HG03139 (cell line): ENCODE measurements at regions not wholly inside any gene's neighbourhood (a gene's known extent, or its start where the extent isn't known, plus 50 kb on each side); places are given as distances from the start of the nearest gene placed in this dataset.

Source experiments
- ATAC-seq: cut with Tn5 transposase; IDR thresholded peaks from one replicate; pipeline ENCODE4 v1.9.1; 2021; ENCODE audit not compliant: unreplicated experiment

GRCh38 chr3:43948013-43948412, 257.3 kb downstream of the ABHD5 start:
- ATAC-seq, result no peak

- no peak for ATAC-seq
Observed at GRCh38 chr3:43949594-43949993, 258.9 kb downstream of the ABHD5 start.

GRCh38 chr3:43950775-43951174, 260.0 kb downstream of the ABHD5 start:
- ATAC-seq, result no peak

- no peak for ATAC-seq
Observed at GRCh38 chr3:43951813-43952212, 261.1 kb downstream of the ABHD5 start.

GRCh38 chr3:43953380-43953779, 262.6 kb downstream of the ABHD5 start:
- ATAC-seq, result no peak

GRCh38 chr3:43953814-43954692, 263.3 kb downstream of the ABHD5 start:
- no peak for ATAC-seq

GRCh38 chr3:43956945-43957344, 266.2 kb downstream of the ABHD5 start:
- ATAC-seq, result no peak

GRCh38 chr3:43957553-43957952, 266.8 kb downstream of the ABHD5 start:
- ATAC-seq, result no peak

GRCh38 chr3:43958005-43958770, 267.4 kb downstream of the ABHD5 start:
- ATAC-seq, result no peak

GRCh38 chr3:43958973-43959372, 268.2 kb downstream of the ABHD5 start:
- ATAC-seq, result no peak

GRCh38 chr3:43959498-43960447, 269.0 kb downstream of the ABHD5 start:
- no peak for ATAC-seq

DNA sequence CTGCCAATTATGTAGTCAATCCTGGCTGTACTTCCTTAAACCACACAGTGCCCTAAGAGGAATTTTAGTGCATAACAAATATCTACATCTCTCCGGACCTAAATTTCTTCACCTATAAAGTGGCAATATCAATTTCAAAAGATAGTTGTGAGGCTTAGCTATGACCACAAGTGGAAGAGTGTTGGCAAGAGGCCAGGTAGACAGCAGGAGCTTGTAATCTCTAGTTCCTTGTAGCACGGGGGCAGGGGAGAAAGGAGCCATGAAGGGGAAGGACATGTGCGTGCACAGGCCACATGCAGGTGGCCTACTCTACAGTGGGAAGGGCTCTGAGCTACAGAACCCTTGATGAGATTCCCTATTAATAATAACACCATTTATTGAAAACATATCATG, 269.7 kb downstream of the ABHD5 start:
- no peak for ATAC-seq

DNA sequence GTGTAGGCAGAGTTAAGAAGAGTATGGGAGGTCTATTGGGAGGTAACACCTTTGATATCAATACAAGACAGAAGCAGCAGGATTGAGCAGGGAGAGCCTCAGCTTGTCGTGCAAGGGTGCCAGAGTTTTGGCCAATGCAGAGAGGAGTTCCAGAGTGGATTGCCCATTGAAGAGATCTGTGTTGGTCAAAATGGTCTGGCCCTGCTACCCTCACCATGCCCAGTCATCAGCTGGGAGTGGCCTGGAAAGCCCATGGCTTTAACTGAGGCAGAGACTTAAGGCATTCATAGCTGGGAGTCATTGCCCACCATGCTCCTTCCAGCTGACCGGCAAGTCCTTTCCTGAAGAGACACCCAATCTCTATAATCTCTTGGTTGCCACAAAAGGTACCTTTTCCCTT, 271.3 kb downstream of the ABHD5 start:
- ATAC-seq, result no peak

GRCh38 chr3:43963208-43963607, 272.5 kb downstream of the ABHD5 start:
- no peak for ATAC-seq

GRCh38 chr3:43964640-43965039, 273.9 kb downstream of the ABHD5 start:
- ATAC-seq, result no peak

DNA sequence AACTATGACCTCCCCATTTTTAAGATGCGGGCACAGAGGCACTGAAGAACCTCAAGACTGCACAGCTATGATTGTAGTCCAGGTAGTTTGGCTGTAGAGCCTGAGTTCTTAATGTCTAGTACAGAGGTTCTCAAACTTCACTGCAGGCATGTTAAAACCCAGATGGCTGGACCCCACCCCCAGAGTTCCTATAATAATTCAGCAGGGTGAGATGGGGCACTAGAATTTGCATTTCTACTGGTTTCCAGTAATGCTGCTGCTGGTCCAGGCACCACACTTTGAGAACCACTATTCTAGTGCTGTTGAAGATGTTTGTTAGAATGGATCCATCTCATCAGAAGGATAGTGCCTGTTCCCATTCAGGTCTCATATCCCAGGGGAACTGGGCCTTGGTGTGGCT, 274.9 kb downstream of the ABHD5 start:
- ATAC-seq, result no peak

DNA sequence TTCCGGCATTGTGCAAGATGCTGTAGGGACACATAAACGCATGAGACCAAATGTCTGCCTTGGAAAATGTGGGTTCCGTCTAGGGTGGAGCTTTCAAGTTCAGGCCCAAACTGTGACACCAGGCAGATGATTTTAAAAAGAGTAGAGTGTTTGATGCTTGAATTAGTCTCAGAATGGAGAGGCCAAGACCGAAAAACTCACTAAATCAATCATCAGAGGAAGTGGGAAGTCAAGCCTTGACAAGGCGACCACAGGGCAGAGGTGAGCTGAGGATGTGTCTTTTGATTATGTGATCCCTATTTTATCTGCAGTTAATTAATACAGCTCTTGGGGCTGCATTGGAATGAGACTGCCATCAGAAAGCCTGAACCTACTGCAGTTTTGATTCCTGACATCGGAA, 275.4 kb downstream of the ABHD5 start:
- ATAC-seq, result no peak

- ATAC-seq, result no peak
Observed at GRCh38 chr3:43966530-43966929, 275.2 kb upstream of the TOPAZ1 start.

DNA sequence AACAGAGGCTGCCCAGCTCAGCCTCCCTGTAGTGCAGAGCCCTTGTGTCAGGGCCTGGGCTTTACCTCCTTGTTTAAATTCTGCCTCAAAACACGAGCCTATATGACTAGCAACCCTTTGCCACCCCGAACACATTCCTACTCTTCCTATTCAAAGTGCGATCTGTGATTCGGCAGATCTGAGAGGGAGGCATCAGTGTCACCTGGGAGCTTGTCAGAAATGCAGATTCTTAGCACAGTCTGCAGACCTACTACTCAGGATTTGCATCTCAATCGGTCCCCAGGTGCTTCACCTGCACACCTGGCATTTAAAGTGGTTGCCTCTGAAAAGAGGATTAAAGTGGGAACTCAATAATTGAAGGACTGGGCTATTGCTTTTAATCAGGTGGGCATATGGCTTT, 273.2 kb upstream of the TOPAZ1 start:
- ATAC-seq, result no peak

DNA sequence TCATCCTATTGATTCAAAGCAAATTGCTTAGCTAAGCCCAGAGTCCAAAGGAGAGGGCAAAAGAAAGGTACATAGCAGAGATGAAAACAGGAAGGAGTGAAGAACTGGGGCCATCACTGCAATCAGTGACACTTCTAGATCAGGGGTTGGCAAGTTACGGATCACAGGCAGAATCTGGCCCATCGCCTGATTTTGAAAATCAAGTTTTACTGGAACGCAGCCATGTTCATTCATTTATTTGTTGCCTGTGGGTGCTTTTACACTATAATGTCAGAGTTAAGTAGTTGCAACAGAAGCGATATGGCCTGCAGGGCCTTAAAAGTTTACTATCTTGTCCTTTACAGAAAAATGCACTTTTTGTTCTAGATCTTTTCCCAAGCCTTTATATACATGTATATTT, 271.7 kb upstream of the TOPAZ1 start:
- no peak for ATAC-seq

- ATAC-seq, result no peak
Observed at GRCh38 chr3:43970351-43970750, 271.3 kb upstream of the TOPAZ1 start.
